C4-2B (cell line): ENCODE measurements at regions not wholly inside any gene's neighbourhood (a gene's known extent, or its start where the extent isn't known, plus 50 kb on each side); places are given as distances from the start of the nearest gene placed in this dataset.

Experiments used
- H3K27ac ChIP-seq: fragments of 450-650 bp; 2 replicates; pipeline ENCODE4 v1.5.1; 2017
- CTCF ChIP-seq: fragments of 450-650 bp; conservative IDR thresholded peaks from 2 replicates; pipeline ENCODE4 v1.5.1; 2017; ENCODE audit warnings: mild to moderate bottlenecking
- ZFX ChIP-seq: fragments of 450-650 bp; IDR thresholded peaks from 2 replicates; pipeline ENCODE4 v1.6.1; 2017

- no peak overlapping the region for H3K27ac ChIP-seq
- TF ChIP-seq CTCF: no peak
- no peak for TF ChIP-seq ZFX
These were observed 54.2 kb upstream of the DAPK1 start for GRCh38 chr9:87443461-87443860.

DNA sequence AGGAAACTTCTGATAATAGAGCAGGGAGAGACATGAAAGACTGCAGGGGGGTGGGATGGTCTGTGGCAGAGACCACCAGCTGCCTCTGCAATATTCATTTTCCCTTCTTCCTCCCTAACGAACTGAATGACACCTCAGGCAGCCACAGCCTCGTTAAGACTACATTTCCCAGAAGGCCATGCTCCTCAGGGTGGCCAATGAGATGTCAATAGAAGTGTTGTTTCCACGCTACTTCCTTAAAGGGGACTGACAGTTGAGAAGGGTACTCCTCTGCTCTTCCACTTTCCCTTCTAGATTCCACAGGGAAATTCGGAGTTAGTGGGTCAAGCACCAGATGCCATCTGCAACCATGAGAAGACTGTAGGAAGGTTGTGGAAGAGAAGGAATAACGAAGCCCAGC is 52.0 kb upstream of the DAPK1 start:
- no peak for TF ChIP-seq ZFX
- no peak for TF ChIP-seq CTCF
- no peak overlapping the region for H3K27ac ChIP-seq

DNA sequence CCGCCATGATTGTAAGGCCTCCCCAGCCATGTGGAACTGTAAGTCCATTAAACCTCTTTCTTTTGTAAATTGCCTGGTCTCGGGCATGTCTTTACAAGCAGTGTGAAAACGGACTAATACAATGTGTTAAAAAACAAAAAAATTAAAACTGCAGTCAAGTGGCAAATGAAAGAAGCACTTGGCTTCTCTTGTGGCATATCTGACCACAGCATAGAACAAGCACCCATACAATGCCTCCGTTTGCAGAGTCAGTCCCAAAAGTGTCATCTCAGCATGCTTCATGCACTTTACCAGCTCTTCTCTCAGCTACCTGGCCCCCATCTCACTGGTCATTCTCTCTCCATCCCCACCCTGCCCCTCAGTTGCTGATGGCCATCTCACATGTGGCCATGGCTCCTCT is 51.1 kb upstream of the DAPK1 start:
- no peak overlapping the region for H3K27ac ChIP-seq
- no peak for TF ChIP-seq ZFX
- TF ChIP-seq CTCF: no peak

DNA sequence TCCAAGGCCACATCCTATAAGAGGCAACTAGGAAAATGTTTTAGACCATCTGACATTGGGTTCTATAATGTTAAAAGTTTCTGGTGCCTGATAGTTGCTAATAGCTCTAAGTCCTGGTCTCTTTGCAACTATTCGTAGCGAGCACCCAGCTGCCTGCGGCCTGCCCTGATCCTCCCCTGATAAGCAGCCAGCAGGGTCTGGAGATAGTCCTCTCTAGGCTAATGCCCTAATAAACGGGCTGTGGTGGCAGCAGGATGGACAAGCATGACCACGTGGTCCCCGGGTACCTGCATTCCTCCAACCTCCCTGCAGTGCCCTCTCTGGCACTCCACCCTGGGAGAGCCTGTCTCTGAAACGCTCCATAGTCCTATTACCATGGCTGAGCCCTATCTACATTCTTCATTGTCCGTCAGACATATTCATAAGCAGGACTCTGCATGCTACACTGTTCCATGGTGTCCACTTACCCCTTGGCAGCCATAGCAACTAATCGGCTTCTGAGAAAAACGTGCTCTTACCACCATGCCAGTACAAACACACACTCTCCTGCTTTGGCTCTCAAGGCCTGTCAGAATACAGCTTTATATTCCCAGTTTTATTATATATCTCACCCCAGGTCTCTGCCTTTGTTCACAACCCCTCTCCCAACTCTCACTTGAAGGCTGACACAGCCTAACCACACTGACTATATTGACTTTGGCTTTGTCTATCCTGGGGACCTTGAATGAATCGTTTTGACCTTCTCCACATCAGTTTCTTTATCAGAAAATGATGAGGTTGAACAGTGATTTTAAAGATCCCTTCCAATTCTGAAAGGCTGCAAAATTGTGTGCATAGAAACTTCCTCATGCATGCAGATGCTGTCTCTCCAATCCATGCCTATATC is 49.9 kb upstream of the DAPK1 start:
- TF ChIP-seq CTCF (no peak), ZFX (no peak)
- no peak overlapping the region for H3K27ac ChIP-seq
